HL-60 (cell line): ENCODE measurements at regions not wholly inside any gene's neighbourhood (a gene's known extent, or its start where the extent isn't known, plus 50 kb on each side); places are given as distances from the start of the nearest gene placed in this dataset.

Experiments used
- DNase-seq, 2 experiments: peaks; one replicate each; pipeline ENCODE4 v3.0.0-alpha.2; 2010 to 2020; ENCODE audit warnings: low read depth in 1 of 2, low spot score in 1 of 2
- H3K27ac ChIP-seq: fragments of 250-450 bp; sonication (Bioruptor Pico); replicated peaks from 2 replicates; pipeline ENCODE4 v1.5.1; 2020; ENCODE audit warnings: mild to moderate bottlenecking, moderate library complexity
- H3K27me3 ChIP-seq: fragments of 250-450 bp; sonication (Bioruptor Pico); 2 replicates; pipeline ENCODE4 v1.5.1; 2021; ENCODE audit warnings: mild to moderate bottlenecking, moderate library complexity; ENCODE audit not compliant: insufficient read depth, poor library complexity, severe bottlenecking
- H3K4me3 ChIP-seq: replicated peaks from 2 replicates; pipeline ENCODE4 v1.5.1; 2011; ENCODE audit warnings: mild to moderate bottlenecking, control low read depth, low read length; ENCODE audit not compliant: insufficient read depth
- GABPA ChIP-seq: IDR thresholded peaks from 2 replicates; pipeline ENCODE4 v1.6.1; 2012; ENCODE audit warnings: low read depth
- POLR2AphosphoS5 ChIP-seq: IDR thresholded peaks from 2 replicates; pipeline ENCODE4 v1.6.1; 2012; ENCODE audit warnings: low read depth
- SPI1 ChIP-seq: IDR thresholded peaks from 2 replicates; pipeline ENCODE4 v1.6.1; 2012; ENCODE audit warnings: low read depth, mild to moderate bottlenecking, borderline replicate concordance
- TF ChIP-seq, protein P1 (sequence below): IDR thresholded peaks from 2 replicates; pipeline ENCODE4 v1.6.1; 2012; ENCODE audit warnings: low read depth; ENCODE audit not compliant: insufficient replicate concordance
- TF ChIP-seq, protein P2 (sequence below): IDR thresholded peaks from one replicate; pipeline ENCODE4 v1.5.1; 2011; ENCODE audit warnings: low read length, control low read depth, inconsistent platforms; ENCODE audit not compliant: insufficient read depth

DNA sequence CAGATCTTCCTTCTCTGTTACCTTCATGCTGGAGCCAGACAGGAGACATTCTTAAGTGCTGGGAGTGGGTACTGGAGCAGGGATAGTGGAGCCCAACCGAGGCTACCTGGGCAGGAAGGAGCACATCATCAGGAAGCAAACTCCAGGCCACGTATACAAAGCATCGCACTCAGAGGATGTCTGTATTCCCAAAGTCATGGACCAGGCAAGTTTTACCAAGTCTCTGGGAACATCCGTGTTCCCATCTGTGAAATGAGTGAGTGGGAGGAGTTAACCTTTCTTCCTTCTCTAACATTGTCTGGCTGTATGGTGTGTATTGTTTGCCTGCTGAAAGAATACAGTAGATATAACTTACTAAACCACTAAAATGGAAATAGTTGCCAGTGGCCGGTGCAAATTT lies 175.0 kb upstream of the TMEM45B start:
- Histone ChIP-seq H3K27ac (no peak overlapping the region), H3K27me3 (peaks cover 11% of the 10 kb centered on the region), H3K4me3 (no peak overlapping the region)
- no peak for DNase-seq
- TF ChIP-seq GABPA (no peak), POLR2AphosphoS5 (no peak), SPI1 (no peak)
- TF ChIP-seq, protein P1, sequence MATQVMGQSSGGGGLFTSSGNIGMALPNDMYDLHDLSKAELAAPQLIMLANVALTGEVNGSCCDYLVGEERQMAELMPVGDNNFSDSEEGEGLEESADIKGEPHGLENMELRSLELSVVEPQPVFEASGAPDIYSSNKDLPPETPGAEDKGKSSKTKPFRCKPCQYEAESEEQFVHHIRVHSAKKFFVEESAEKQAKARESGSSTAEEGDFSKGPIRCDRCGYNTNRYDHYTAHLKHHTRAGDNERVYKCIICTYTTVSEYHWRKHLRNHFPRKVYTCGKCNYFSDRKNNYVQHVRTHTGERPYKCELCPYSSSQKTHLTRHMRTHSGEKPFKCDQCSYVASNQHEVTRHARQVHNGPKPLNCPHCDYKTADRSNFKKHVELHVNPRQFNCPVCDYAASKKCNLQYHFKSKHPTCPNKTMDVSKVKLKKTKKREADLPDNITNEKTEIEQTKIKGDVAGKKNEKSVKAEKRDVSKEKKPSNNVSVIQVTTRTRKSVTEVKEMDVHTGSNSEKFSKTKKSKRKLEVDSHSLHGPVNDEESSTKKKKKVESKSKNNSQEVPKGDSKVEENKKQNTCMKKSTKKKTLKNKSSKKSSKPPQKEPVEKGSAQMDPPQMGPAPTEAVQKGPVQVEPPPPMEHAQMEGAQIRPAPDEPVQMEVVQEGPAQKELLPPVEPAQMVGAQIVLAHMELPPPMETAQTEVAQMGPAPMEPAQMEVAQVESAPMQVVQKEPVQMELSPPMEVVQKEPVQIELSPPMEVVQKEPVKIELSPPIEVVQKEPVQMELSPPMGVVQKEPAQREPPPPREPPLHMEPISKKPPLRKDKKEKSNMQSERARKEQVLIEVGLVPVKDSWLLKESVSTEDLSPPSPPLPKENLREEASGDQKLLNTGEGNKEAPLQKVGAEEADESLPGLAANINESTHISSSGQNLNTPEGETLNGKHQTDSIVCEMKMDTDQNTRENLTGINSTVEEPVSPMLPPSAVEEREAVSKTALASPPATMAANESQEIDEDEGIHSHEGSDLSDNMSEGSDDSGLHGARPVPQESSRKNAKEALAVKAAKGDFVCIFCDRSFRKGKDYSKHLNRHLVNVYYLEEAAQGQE = no peak
- TF ChIP-seq, protein P2, sequence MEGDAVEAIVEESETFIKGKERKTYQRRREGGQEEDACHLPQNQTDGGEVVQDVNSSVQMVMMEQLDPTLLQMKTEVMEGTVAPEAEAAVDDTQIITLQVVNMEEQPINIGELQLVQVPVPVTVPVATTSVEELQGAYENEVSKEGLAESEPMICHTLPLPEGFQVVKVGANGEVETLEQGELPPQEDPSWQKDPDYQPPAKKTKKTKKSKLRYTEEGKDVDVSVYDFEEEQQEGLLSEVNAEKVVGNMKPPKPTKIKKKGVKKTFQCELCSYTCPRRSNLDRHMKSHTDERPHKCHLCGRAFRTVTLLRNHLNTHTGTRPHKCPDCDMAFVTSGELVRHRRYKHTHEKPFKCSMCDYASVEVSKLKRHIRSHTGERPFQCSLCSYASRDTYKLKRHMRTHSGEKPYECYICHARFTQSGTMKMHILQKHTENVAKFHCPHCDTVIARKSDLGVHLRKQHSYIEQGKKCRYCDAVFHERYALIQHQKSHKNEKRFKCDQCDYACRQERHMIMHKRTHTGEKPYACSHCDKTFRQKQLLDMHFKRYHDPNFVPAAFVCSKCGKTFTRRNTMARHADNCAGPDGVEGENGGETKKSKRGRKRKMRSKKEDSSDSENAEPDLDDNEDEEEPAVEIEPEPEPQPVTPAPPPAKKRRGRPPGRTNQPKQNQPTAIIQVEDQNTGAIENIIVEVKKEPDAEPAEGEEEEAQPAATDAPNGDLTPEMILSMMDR = no peak

DNA sequence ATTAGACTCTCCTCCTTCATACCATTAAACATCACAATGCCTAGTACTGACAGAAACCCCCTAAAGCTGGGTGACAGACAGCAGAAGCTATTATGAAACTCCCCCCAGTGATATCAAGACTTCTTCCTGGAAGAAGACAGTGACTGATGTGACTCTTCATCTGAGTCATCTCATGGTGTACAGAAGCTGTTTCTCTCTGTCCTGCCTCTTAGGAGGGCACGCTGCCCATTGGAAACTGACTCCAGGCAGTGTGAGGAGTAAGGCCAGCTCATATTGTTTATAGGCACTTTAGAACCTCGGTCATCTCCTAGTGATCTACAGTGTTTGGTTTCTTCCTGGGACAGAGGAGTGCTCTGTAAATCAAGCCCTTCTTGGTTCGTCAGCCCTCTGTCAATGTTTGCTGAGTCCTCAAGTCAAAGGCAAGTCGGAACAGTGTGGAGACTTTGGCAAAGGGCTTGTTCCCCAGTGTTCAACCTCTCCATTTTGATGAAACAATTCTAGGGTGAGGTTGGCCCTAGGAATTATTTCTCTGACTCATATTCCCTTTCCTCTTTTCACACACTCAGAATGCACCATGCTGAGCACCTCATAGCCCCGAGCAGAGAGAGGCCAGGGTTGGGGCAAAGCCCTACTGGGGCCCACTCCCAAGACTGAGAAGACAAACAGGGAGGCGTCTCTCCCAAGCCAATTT lies 172.5 kb upstream of the TMEM45B start:
- DNase-seq = no peak
- Histone ChIP-seq H3K4me3 (no peak overlapping the region), H3K27ac (no peak overlapping the region), H3K27me3 (peaks cover 2% of the 10 kb centered on the region)
- TF ChIP-seq, protein P2 = no peak
- TF ChIP-seq GABPA = no peak
- TF ChIP-seq, protein P1 = no peak
- no peak for TF ChIP-seq POLR2AphosphoS5
- no peak for TF ChIP-seq SPI1

DNA sequence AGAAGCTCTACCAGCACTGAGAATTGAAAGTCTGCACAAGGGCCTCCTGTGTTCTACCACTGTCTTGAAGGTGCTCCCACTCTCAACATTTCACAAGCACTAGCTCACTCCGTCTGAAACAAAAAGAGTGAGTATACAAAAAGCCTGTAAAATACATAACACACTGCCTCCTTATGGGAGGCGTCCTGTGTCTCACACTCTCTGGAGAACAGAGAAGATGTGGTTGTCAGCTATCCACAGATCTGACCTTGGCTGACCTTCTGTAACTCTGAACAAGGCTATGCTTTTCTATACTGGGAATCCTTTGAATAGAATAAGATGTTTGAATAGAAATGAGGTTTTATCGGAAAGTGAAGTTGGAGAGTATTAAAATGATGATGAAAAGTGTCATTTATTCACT lies 171.3 kb upstream of the TMEM45B start:
- no peak overlapping the region for H3K27ac ChIP-seq
- DNase-seq = no peak
- TF ChIP-seq, protein P1 = no peak
- TF ChIP-seq POLR2AphosphoS5 (no peak), GABPA (no peak), SPI1 (no peak)
- TF ChIP-seq, protein P2 = no peak

More for the DNA sequence above, 171.3 kb upstream of the TMEM45B start:
- Histone ChIP-seq H3K4me3 (no peak overlapping the region), H3K27me3 (peaks cover 2% of the 10 kb centered on the region)
